HL-60 (cell line): ENCODE measurements at regions not wholly inside any gene's neighbourhood (a gene's known extent, or its start where the extent isn't known, plus 50 kb on each side); places are given as distances from the start of the nearest gene placed in this dataset.

Source experiments
- DNase-seq, 2 experiments: peaks; one replicate each; pipeline ENCODE4 v3.0.0-alpha.2; 2010 to 2020; ENCODE audit warnings: low read depth in 1 of 2, low spot score in 1 of 2
- H3K27ac ChIP-seq: fragments of 250-450 bp; sonication (Bioruptor Pico); replicated peaks from 2 replicates; pipeline ENCODE4 v1.5.1; 2020; ENCODE audit warnings: mild to moderate bottlenecking, moderate library complexity
- H3K27me3 ChIP-seq: fragments of 250-450 bp; sonication (Bioruptor Pico); 2 replicates; pipeline ENCODE4 v1.5.1; 2021; ENCODE audit warnings: mild to moderate bottlenecking, moderate library complexity; ENCODE audit not compliant: insufficient read depth, poor library complexity, severe bottlenecking
- H3K4me3 ChIP-seq: replicated peaks from 2 replicates; pipeline ENCODE4 v1.5.1; 2011; ENCODE audit warnings: mild to moderate bottlenecking, control low read depth, low read length; ENCODE audit not compliant: insufficient read depth
- GABPA ChIP-seq: IDR thresholded peaks from 2 replicates; pipeline ENCODE4 v1.6.1; 2012; ENCODE audit warnings: low read depth
- POLR2AphosphoS5 ChIP-seq: IDR thresholded peaks from 2 replicates; pipeline ENCODE4 v1.6.1; 2012; ENCODE audit warnings: low read depth
- SPI1 ChIP-seq: IDR thresholded peaks from 2 replicates; pipeline ENCODE4 v1.6.1; 2012; ENCODE audit warnings: low read depth, mild to moderate bottlenecking, borderline replicate concordance
- TF ChIP-seq, protein P1 (sequence below): IDR thresholded peaks from one replicate; pipeline ENCODE4 v1.5.1; 2011; ENCODE audit warnings: low read length, control low read depth, inconsistent platforms; ENCODE audit not compliant: insufficient read depth
- TF ChIP-seq, protein P2 (sequence below): IDR thresholded peaks from 2 replicates; pipeline ENCODE4 v1.6.1; 2012; ENCODE audit warnings: low read depth; ENCODE audit not compliant: insufficient replicate concordance

DNA sequence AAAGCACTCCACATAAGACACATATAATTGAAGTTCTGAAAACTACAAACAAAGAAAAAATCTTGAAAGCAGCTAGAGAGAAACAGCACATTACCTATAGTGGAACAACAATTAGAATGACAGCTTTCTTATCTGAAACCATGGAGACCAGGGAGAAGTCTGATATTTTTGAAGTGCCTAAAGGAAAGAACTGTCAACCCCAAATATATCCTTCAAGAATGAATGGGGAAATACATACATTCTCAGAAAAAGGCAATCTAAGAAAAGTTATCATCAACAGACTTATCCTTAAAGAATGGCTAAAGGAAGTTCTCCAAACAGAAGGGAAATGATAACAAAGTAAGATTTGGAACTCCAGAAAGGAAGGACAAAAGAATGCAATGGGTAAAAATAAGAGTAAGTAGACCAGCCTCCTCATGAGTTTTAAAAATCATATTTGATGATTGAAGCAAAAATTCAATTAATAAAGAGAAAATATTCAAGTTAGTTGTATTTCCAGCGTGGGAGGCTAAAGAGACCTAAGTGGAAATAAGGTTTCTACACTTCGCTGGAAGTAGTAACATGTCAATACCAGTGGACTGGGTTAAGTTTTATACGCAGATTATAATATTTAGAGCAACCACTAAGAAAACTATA lies 170.8 kb upstream of the SAMSN1 start:
- TF ChIP-seq SPI1 = no peak
- TF ChIP-seq, protein P1, sequence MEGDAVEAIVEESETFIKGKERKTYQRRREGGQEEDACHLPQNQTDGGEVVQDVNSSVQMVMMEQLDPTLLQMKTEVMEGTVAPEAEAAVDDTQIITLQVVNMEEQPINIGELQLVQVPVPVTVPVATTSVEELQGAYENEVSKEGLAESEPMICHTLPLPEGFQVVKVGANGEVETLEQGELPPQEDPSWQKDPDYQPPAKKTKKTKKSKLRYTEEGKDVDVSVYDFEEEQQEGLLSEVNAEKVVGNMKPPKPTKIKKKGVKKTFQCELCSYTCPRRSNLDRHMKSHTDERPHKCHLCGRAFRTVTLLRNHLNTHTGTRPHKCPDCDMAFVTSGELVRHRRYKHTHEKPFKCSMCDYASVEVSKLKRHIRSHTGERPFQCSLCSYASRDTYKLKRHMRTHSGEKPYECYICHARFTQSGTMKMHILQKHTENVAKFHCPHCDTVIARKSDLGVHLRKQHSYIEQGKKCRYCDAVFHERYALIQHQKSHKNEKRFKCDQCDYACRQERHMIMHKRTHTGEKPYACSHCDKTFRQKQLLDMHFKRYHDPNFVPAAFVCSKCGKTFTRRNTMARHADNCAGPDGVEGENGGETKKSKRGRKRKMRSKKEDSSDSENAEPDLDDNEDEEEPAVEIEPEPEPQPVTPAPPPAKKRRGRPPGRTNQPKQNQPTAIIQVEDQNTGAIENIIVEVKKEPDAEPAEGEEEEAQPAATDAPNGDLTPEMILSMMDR = no peak
- TF ChIP-seq GABPA = no peak
- TF ChIP-seq, protein P2, sequence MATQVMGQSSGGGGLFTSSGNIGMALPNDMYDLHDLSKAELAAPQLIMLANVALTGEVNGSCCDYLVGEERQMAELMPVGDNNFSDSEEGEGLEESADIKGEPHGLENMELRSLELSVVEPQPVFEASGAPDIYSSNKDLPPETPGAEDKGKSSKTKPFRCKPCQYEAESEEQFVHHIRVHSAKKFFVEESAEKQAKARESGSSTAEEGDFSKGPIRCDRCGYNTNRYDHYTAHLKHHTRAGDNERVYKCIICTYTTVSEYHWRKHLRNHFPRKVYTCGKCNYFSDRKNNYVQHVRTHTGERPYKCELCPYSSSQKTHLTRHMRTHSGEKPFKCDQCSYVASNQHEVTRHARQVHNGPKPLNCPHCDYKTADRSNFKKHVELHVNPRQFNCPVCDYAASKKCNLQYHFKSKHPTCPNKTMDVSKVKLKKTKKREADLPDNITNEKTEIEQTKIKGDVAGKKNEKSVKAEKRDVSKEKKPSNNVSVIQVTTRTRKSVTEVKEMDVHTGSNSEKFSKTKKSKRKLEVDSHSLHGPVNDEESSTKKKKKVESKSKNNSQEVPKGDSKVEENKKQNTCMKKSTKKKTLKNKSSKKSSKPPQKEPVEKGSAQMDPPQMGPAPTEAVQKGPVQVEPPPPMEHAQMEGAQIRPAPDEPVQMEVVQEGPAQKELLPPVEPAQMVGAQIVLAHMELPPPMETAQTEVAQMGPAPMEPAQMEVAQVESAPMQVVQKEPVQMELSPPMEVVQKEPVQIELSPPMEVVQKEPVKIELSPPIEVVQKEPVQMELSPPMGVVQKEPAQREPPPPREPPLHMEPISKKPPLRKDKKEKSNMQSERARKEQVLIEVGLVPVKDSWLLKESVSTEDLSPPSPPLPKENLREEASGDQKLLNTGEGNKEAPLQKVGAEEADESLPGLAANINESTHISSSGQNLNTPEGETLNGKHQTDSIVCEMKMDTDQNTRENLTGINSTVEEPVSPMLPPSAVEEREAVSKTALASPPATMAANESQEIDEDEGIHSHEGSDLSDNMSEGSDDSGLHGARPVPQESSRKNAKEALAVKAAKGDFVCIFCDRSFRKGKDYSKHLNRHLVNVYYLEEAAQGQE = no peak
- no peaks in the 10 kb centered on the region for H3K27me3 ChIP-seq
- no peak overlapping the region for H3K4me3 ChIP-seq
- DNase-seq = no peak
- no peak overlapping the region for H3K27ac ChIP-seq

DNA sequence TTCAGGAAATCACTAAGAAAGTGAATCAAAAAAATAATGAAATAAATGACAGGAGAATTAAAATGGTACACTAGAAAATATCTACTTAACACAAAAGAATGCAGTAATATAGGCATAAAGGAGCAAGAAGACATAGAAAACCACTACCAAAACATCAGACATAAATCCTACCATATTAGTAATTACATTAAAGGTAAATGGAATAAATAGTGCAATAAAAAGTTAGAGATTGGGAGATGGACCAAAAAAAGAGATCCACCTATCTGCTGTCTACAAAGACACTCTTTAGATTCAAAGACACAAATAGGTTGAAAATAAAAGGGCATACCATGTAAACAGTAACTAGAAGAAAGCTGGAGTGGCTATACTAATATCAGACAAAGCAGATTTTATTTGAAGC lies 167.0 kb upstream of the SAMSN1 start:
- DNase-seq = no peak
- no peaks in the 10 kb centered on the region for H3K27me3 ChIP-seq
- TF ChIP-seq, protein P2 = no peak
- TF ChIP-seq SPI1 (no peak), GABPA (no peak), POLR2AphosphoS5 (no peak)
- TF ChIP-seq, protein P1 = no peak

DNA sequence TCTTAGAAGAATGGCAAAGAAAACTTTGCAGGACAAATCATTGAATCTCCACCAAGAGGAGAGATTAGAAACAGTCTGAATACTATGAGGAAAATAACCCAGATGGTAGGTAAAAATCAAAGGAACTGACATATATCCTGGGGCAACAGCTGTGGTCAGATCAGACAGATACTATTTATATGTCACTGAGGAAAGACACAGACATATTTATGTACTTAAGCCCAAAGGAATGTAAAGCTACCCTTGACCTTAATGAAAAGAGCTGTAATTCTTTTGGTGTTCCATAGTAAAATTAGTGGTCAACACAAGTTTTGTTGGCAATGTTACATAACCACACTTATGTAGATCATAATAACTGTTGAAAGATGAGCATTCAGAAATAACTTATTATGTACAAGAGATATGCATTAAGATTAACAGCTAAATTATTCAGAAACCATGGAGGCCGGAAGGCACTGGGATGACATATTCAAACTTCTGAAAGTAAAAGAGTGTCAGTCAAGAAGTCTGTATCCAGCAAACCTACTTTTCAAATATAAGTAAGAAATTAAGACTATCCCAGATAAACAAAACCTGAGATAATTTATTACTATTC lies 166.1 kb upstream of the SAMSN1 start:
- Histone ChIP-seq H3K27ac (no peak overlapping the region), H3K27me3 (no peaks in the 10 kb centered on the region), H3K4me3 (no peak overlapping the region)
- DNase-seq = no peak
- TF ChIP-seq SPI1 (no peak), POLR2AphosphoS5 (no peak), GABPA (no peak)
- TF ChIP-seq, protein P1 = no peak
- TF ChIP-seq, protein P2 = no peak

More for the DNA sequence above, 167.0 kb upstream of the SAMSN1 start:
- Histone ChIP-seq H3K27ac (no peak overlapping the region), H3K4me3 (no peak overlapping the region)
